ENCODE measurements at regions not wholly inside any gene's neighbourhood (a gene's known extent, or its start where the extent isn't known, plus 50 kb on each side); places are given as distances from the start of the nearest gene placed in this dataset.

DNA sequence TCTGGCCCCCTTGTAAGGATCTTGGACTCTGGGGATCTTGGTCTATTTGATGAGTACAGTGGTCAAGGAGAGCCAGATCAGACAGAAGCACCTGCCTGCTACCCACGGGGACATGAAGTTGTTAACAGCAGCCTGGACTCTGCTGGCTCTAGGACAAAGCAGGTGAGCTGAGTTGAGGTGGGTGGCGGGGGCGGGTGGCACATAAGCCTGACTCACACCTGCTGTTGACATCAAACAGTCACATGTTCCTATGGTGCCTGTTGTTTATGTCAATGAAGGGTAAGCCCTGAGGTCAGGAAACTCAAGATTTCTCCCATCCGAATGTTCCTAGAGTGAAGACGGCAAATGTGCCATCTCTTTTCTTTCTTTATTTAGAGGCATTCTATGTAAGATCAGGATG lies 50.1 kb upstream of the CLNK start:
- no peak for TF ChIP-seq CTCF (IDR thresholded peaks at IDR 0.05)
- TF ChIP-seq POLR2A (IDR thresholded peaks at IDR 0.05; ENCODE audit: low read depth) = no peak
- TF ChIP-seq EP300 (IDR thresholded peaks at IDR 0.05) = no peak
